ENCODE measurements at regions not wholly inside any gene's neighbourhood (a gene's known extent, or its start where the extent isn't known, plus 50 kb on each side); places are given as distances from the start of the nearest gene placed in this dataset.

DNA sequence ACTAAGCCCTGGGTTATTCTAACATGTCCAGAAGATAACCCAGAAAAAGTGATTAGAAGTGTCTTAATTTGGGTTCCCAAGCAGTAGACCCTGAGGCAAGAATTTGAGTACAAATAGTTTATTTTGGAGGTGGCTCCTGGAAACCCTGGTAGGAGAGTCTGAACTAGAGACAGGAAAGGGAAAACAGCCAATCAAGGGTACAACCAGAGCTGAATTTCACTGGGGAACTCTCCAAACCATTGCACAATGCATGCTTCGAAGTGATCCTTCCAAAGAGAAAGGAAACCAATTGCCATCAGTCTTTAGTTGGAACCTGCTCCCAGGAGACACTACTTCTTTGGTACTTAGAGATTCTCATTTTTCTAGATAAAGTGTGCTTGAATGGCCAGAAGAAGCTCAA, 361.5 kb downstream of the MBD2 start:
- 30 to 62% methylated on average over 1 of the region's 1 CpG for WGBS, 2 donors

DNA sequence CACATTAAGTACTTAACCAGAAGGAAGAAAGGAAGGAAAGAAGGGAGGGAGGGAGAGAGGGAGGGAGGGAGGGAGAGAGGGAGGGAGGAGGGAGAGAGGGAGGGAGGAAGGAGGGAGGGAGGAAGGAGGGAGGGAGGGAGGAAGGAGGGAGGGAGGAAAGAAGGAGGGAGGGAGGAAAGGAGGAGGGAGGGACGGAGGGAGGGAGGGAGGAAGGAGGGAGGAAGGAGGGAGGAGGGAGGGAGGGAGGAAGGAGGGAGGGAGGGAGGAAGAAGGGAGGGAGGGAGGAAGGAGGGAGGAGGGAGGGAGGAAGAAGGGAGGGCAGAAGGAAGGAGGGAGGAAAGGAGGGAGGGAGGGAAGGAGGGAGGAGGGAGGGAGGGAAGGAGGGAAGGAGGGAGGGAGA, 363.3 kb downstream of the MBD2 start:
- intact Hi-C loops (cut with DNase I; ENCODE audit: low total_unique reads): no loop called here
- WGBS, 2 donors: 67 to 100% methylated on average over 1 of the region's 1 CpG
- no peak for DNase-seq (ENCODE audit: low spot score in 2 of 2)
- H3K4me3 ChIP-seq (ENCODE audit: low read depth, poor library complexity, severe bottlenecking): no peak overlapping the region
- no peak for TF ChIP-seq POLR2A (IDR thresholded peaks at IDR 0.05)
- TF ChIP-seq, protein P1, sequence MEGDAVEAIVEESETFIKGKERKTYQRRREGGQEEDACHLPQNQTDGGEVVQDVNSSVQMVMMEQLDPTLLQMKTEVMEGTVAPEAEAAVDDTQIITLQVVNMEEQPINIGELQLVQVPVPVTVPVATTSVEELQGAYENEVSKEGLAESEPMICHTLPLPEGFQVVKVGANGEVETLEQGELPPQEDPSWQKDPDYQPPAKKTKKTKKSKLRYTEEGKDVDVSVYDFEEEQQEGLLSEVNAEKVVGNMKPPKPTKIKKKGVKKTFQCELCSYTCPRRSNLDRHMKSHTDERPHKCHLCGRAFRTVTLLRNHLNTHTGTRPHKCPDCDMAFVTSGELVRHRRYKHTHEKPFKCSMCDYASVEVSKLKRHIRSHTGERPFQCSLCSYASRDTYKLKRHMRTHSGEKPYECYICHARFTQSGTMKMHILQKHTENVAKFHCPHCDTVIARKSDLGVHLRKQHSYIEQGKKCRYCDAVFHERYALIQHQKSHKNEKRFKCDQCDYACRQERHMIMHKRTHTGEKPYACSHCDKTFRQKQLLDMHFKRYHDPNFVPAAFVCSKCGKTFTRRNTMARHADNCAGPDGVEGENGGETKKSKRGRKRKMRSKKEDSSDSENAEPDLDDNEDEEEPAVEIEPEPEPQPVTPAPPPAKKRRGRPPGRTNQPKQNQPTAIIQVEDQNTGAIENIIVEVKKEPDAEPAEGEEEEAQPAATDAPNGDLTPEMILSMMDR (IDR thresholded peaks at IDR 0.05): no peak

More for the DNA sequence above, 361.5 kb downstream of the MBD2 start:
- H3K4me3 ChIP-seq (ENCODE audit: low read depth, poor library complexity, severe bottlenecking): no peak overlapping the region
- no peak for TF ChIP-seq POLR2A (IDR thresholded peaks at IDR 0.05)
- TF ChIP-seq, protein P1 (IDR thresholded peaks at IDR 0.05): no peak
- intact Hi-C loops (cut with DNase I; ENCODE audit: low total_unique reads): no loop called here
- no peak for DNase-seq (ENCODE audit: low spot score in 2 of 2)

DNA sequence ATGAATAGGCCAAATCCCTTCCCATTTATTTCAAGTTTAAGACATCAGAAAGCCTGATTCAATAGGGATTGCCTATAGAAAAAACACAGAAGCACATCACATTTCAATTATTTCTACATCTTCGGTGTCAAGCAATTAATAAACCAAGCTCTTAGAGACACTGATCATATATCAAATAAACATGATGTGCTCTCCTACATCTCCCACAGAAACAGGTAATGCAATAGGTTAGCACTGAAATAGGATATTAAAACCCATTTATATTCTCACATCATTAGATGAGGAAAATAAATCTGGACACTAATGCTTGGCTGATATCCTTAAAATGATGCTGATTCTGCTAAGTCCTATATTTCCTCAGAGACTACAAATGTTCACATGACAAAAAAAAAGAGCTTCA, 364.7 kb downstream of the MBD2 start:
- 85 to 91% methylated on average over 1 of the region's 1 CpG for whole genome bisulfite sequencing, 2 donors
- TF ChIP-seq, protein P1 (IDR thresholded peaks at IDR 0.05): no peak
- no peak for TF ChIP-seq POLR2A (IDR thresholded peaks at IDR 0.05)
- no peak overlapping the region for H3K4me3 ChIP-seq (ENCODE audit: low read depth, poor library complexity, severe bottlenecking)
- intact Hi-C loops (cut with DNase I; ENCODE audit: low total_unique reads): no loop called here
- no peak for DNase-seq (ENCODE audit: low spot score in 2 of 2)

DNA sequence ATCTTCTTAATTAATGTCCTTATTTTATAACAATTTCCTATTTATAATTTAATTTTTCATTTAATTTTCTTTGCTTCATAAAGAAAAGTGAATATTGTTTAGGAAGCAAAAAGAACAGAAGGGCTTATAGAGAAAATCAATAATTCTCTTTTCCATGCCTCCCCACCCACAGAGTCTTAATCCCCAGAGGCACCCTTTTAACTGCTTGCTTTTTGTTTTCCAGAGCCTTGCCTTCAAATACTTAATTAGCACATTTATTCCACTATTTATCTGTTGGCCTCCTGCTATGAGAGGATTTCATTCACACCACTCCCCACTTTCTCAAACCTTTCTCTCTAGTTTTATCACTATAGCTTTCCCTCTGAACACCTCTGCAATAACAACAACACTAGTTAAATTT, 373.6 kb downstream of the MBD2 start:
- DNase-seq (ENCODE audit: low spot score in 2 of 2): no peak
- TF ChIP-seq POLR2A (IDR thresholded peaks at IDR 0.05): no peak
- TF ChIP-seq, protein P1 (IDR thresholded peaks at IDR 0.05): no peak
- no peak overlapping the region for H3K4me3 ChIP-seq (ENCODE audit: low read depth, poor library complexity, severe bottlenecking)
- intact Hi-C loops (cut with DNase I; ENCODE audit: low total_unique reads): no loop called here

DNA sequence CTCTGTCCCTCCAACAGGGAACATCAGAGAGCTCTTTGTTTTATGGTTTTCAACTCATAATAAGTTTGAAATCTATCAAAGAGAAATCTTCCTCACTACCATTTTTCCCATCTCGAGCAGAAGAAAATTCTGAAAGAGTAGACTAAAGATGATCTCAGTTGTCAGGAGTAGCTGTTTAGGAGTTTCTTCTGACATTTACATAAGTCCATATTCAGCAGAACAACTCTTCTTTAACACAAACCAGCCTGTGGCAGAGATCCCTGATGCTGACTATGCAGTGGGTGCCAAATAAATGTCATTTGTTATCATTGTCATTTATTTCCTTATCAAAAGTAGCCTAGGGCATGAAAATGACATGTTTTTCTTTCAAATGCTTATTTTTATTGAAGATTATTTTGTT, 380.7 kb downstream of the MBD2 start:
- intact Hi-C loops (cut with DNase I; ENCODE audit: low total_unique reads): no loop called here
- no peak for DNase-seq (ENCODE audit: low spot score in 2 of 2)
- H3K4me3 ChIP-seq (ENCODE audit: low read depth, poor library complexity, severe bottlenecking): no peak overlapping the region
- TF ChIP-seq, protein P1 (IDR thresholded peaks at IDR 0.05): no peak
- TF ChIP-seq POLR2A (IDR thresholded peaks at IDR 0.05): no peak
- 52 to 61% methylated on average over 1 of the region's 1 CpG for WGBS, 2 donors

DNA sequence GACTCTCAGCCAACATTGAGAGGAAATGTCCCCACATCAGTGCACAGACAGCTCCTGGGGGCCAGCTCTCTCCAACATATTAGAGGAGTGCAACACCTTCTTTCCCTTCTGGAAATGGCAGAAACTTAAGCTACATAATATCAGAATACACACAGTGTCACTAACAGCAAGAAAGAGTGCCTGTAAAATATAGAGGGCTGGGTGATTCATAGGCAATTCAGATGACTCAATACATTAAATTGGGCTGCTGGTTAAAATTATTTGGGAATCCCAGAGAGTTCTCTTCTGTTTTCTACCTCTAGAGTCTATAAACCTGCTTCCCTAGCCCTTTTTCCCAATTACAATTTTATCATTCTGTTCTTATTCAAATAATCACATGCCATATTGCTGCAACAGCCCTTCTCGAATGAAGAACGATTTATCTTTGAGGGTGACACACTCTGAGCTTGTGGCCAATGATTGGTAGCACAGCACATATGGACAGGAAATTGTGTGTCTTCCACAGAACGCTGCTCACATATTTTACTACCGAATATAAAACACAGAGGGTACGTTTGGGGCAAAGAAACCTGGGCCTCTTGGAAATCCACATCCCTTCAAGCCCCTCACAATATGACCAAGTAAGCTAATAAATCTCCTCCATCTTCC, 381.2 kb downstream of the MBD2 start:
- 74% methylated on average over 5 of the region's 5 CpGs for WGBS, 2 donors
- intact Hi-C loops (cut with DNase I; ENCODE audit: low total_unique reads): no loop called here
- TF ChIP-seq POLR2A (IDR thresholded peaks at IDR 0.05): no peak
- TF ChIP-seq, protein P1 (IDR thresholded peaks at IDR 0.05): no peak

More for the DNA sequence above, 381.2 kb downstream of the MBD2 start:
- DNase-seq (ENCODE audit: low spot score in 2 of 2): no peak
- no peak overlapping the region for H3K4me3 ChIP-seq (ENCODE audit: low read depth, poor library complexity, severe bottlenecking)

Measured in lower leg skin (tissue), 4 donors.